OCI-LY3 (cell line): ENCODE measurements at regions not wholly inside any gene's neighbourhood (a gene's known extent, or its start where the extent isn't known, plus 50 kb on each side); places are given as distances from the start of the nearest gene placed in this dataset.

Experiments
- CTCF ChIP-seq: fragments of 200-600, 300-600 bp; sonication (generic); IDR thresholded peaks from 2 replicates; pipeline ENCODE4 v1.5.1; 2014; ENCODE audit warnings: antibody characterized with exemption, low read length, low read depth
- EZH2phosphoT487 ChIP-seq: fragments of 200-600 bp; shearing (Covaris generic); IDR thresholded peaks from 2 replicates; pipeline ENCODE4 v1.6.1; 2018; ENCODE audit warnings: antibody characterized with exemption, mixed run types, low read depth

DNA sequence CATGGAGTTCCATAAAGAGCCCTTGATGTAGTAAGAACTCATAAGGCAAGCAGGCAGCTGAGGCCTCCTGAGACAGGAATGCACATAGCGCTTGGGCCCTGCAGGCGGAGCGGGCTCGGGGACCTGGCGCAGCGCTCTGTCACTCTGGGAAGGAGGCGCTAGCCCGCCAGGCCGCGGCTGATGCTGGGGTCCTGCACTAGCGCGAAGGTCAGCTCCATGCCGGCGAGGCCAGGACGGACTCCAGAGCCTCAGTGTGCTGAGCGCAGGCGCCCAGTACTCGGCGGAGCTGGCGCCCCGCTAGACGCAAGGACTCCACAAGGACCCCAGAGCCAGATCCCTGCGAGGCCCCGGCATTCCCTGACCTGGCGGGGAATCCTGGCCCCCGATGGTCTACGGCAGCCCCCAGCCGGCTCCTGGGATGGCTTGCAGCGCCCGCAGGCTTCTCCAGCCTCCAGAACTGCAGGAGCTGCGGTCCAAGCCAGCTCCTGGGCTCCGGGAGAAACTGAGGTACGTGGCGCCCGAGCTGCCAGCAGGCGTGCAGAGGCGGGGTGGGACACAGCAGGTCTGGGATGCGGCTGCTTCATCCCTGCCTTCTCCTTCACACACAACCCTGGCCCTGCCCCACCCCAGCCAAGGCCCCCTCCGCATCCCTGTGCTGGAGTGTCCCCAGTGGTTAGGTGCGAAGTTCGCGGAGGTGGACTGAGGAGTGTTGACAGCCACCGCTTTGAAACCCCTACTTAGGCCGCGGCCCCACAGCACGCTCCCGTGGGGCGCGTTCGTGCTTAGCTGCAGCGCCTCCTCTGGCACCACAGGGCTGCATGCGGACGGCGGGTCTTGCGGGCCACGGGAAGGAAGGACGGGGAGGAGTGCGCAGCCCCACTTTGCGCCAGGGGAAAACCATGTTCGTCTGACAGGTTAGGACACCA, 761.5 kb upstream of the POM121L12 start:
- TF ChIP-seq CTCF (no peak), EZH2phosphoT487 (no peak)
